Neural progenitor cell (in vitro differentiated cells): ENCODE measurements at regions not wholly inside any gene's neighbourhood (a gene's known extent, or its start where the extent isn't known, plus 50 kb on each side); places are given as distances from the start of the nearest gene placed in this dataset.

Experiments used
- CTCF ChIP-seq: fragments of 200-600 bp; sonication (generic); IDR thresholded peaks from 2 replicates; pipeline ENCODE4 v1.5.1; 2017; ENCODE audit warnings: antibody characterized with exemption, mild to moderate bottlenecking
- EZH2 ChIP-seq: fragments of 200-600 bp; sonication (generic); IDR thresholded peaks from 2 replicates; pipeline ENCODE4 v1.6.1; 2017; ENCODE audit warnings: antibody characterized with exemption, mild to moderate bottlenecking, moderate library complexity

GRCh38 chr12:58186914-58187313 is 245.5 kb downstream of the ATP23 start:
- TF ChIP-seq CTCF (no peak), EZH2 (no peak)
